ENCODE measurements at regions not wholly inside any gene's neighbourhood (a gene's known extent, or its start where the extent isn't known, plus 50 kb on each side); places are given as distances from the start of the nearest gene placed in this dataset.
A peak's percentile ranks its signal among the peaks of the same experiment; 100 is the strongest.
"Not testable (repeated sequence)": the region's sequence is repeated elsewhere in the genome, so short reads cannot be mapped to it uniquely, and the experiment has no call there.

DNA sequence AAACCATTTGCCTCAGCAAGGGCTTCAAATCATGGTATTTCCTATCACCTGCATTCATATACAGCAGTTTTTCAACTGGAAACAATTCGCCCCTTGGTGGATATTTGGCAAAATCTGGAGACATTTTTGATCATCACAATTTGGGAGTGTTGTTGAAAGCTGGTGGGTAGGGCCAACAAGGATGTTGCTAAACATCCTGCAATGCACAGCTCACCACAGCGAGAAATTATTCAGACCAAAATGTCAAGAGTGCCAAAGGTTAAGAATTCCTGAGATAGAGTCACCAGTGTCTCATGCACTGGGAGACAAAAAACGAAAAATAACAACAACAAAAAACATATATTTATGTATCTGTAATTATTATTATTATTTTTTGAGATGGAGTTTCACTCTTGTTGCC, 435.2 kb upstream of the CTSO start:
- no peaks in the 10 kb centered on the region for H3K27me3 ChIP-seq (ENCODE audit: control insufficient read depth, insufficient read depth, low read length)
- no peak overlapping the region for H3K27ac ChIP-seq (ENCODE audit: low read length)
- H3K4me3 ChIP-seq (ENCODE audit: low read length): no peak overlapping the region
- no peaks in the 10 kb centered on the region for H3K36me3 ChIP-seq (ENCODE audit: control insufficient read depth, insufficient read depth, low read length)
- DNase-seq (ENCODE audit: low read depth, low spot score): no peak
- no peaks in the 10 kb centered on the region for H3K4me1 ChIP-seq (ENCODE audit: control insufficient read depth, insufficient read depth, low read length)
- no CpG with 5 or more reads among the region's 3 CpGs for WGBS (ENCODE audit: insufficient coverage, insufficient read length)
- H3K9me3 ChIP-seq (ENCODE audit: control insufficient read depth, insufficient read depth, low read length): no peaks in the 10 kb centered on the region

DNA sequence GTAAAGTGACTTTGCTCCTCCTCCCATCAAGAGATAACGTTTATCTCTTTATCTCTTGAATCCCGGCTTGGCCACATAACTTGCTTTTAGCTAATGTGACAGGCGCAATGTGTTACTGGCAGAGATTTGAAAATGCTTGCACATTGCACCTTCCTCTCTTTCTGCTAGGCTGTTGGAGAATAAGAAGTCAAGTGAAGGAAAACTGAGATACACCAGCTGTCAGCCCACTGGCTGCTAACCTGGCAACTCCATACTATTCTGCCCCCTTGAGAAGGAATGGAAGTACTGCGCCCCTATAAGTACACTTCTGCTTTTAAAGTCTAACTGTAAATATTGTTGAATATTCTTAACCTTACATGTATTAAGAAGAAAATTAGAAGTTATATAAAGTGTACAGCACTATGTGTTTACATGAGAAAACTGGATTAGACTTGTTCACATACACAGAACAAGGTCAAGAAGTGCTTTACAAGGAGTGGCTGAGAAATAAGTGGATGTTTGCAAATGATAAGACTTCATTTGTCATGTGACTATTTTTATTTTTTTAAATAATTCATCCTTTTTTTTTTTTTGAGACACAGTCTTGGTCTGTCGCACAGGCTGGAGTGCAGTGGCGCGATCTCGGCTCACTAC, 424.5 kb upstream of the CTSO start:
- Histone ChIP-seq H3K4me1 (ENCODE audit: control insufficient read depth, insufficient read depth, low read length) (no peaks in the 10 kb centered on the region), H3K36me3 (ENCODE audit: control insufficient read depth, insufficient read depth, low read length) (no peaks in the 10 kb centered on the region), H3K27ac (ENCODE audit: low read length) (no peak overlapping the region), H3K27me3 (ENCODE audit: control insufficient read depth, insufficient read depth, low read length) (no peaks in the 10 kb centered on the region), H3K9me3 (ENCODE audit: control insufficient read depth, insufficient read depth, low read length) (no peaks in the 10 kb centered on the region), H3K4me3 (ENCODE audit: low read length) (no peak overlapping the region)
- peak; percentile 33 for DNase-seq (ENCODE audit: low read depth, low spot score)
- no CpG with 5 or more reads among the region's 8 CpGs for WGBS (ENCODE audit: insufficient coverage, insufficient read length)

DNA sequence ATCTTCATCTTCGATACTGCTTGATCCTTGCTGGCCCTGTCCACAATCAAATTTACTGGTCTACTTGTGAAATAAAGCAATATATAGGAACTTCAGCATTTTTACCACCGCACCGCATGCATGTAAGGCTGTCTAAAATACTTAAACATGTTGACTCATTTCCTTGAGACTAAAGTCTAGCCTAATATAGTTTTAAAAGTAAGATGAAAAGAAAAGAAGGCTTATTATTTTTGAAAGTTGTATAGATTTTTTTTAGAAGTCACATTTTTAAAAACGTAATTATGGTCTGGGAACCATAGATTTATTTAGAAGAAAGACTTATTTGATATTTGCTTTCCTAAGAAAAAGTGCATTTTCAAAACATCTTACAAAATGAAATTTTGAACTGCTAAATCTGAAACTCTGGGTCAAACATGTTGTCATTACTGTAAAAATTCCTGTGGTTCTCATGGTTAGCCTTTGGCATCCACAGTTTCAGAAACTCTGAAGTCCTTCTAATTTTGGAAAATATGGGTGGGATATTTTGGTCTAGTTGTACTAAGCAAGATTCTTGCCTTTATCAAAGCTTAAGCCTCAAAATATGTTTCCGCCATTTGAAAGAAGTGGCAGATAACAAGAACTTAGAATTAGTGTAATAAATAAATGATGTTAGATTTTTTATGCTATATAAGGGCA, 423.5 kb upstream of the CTSO start:
- H3K36me3 ChIP-seq (ENCODE audit: control insufficient read depth, insufficient read depth, low read length): no peaks in the 10 kb centered on the region
- WGBS (ENCODE audit: insufficient coverage, insufficient read length): 100% methylated on average over 1 of the region's 5 CpGs
- H3K27me3 ChIP-seq (ENCODE audit: control insufficient read depth, insufficient read depth, low read length): no peaks in the 10 kb centered on the region
- H3K27ac ChIP-seq (ENCODE audit: low read length): no peak overlapping the region
- no peak overlapping the region for H3K4me3 ChIP-seq (ENCODE audit: low read length)
- H3K4me1 ChIP-seq (ENCODE audit: control insufficient read depth, insufficient read depth, low read length): no peaks in the 10 kb centered on the region
- no peaks in the 10 kb centered on the region for H3K9me3 ChIP-seq (ENCODE audit: control insufficient read depth, insufficient read depth, low read length)
- DNase-seq (ENCODE audit: low read depth, low spot score): no peak

DNA sequence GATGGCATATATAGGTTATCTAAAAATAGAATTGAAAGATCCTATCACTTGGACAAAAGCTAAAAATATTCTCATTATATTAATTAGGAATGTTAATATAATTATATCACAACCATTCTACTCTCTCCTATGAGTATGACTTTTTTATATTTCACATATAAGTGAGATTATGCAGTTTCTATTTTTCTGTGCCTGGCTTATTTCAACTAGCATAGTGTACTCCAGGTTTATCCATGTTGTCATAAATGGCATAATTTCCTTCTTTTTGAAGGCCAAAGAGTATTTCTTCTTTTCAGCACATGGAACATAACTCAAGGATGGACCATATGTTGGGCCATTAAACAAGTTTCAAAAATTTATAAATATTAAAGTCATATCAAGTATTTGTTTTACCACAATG, 421.2 kb upstream of the CTSO start:
- Histone ChIP-seq H3K27ac (ENCODE audit: low read length) (no peak overlapping the region), H3K36me3 (ENCODE audit: control insufficient read depth, insufficient read depth, low read length) (no peaks in the 10 kb centered on the region), H3K9me3 (ENCODE audit: control insufficient read depth, insufficient read depth, low read length) (no peaks in the 10 kb centered on the region), H3K27me3 (ENCODE audit: control insufficient read depth, insufficient read depth, low read length) (no peaks in the 10 kb centered on the region), H3K4me3 (ENCODE audit: low read length) (no peak overlapping the region), H3K4me1 (ENCODE audit: control insufficient read depth, insufficient read depth, low read length) (no peaks in the 10 kb centered on the region)
- DNase-seq (ENCODE audit: low read depth, low spot score): no peak

- no peak overlapping the region for H3K4me3 ChIP-seq (ENCODE audit: low read length)
- H3K4me1 ChIP-seq (ENCODE audit: control insufficient read depth, insufficient read depth, low read length): no peaks in the 10 kb centered on the region
- H3K36me3 ChIP-seq (ENCODE audit: control insufficient read depth, insufficient read depth, low read length): no peaks in the 10 kb centered on the region
- WGBS (ENCODE audit: insufficient coverage, insufficient read length): no CpG with 5 or more reads among the region's 2 CpGs
- H3K27ac ChIP-seq (ENCODE audit: low read length): no peak overlapping the region
- no peaks in the 10 kb centered on the region for H3K27me3 ChIP-seq (ENCODE audit: control insufficient read depth, insufficient read depth, low read length)
- no peak for DNase-seq (ENCODE audit: low read depth, low spot score)
- H3K9me3 ChIP-seq (ENCODE audit: control insufficient read depth, insufficient read depth, low read length): no peaks in the 10 kb centered on the region
These were observed 420.4 kb upstream of the CTSO start for GRCh38 chr4:156374069-156374468.

DNA sequence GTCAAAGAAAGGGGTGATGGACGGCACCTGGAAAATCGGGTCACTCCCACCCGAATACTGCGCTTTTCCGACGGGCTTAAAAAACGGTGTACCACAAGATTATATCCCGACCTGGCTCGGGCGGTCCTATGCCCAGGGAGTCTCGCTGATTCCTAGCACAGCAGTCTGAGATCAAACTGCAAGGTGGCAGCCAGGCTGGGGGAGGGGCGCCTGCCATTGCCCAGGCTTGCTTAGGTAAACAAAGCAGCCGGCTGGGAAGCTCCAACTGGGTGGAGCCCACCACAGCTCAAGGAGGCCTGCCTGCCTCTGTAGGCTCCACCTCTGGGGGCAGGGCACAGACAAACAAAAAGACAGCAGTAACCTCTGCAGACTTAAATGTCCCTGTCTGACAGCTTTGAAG, 413.8 kb upstream of the CTSO start:
- DNase-seq (ENCODE audit: low read depth, low spot score); H3K36me3 ChIP-seq (ENCODE audit: control insufficient read depth, insufficient read depth, low read length); H3K9me3 ChIP-seq (ENCODE audit: control insufficient read depth, insufficient read depth, low read length); H3K4me1 ChIP-seq (ENCODE audit: control insufficient read depth, insufficient read depth, low read length); H3K4me3 ChIP-seq (ENCODE audit: low read length); H3K27me3 ChIP-seq (ENCODE audit: control insufficient read depth, insufficient read depth, low read length); H3K27ac ChIP-seq (ENCODE audit: low read length): not testable (repeated sequence)
- no CpG with 5 or more reads among the region's 13 CpGs for WGBS (ENCODE audit: insufficient coverage, insufficient read length)

DNA sequence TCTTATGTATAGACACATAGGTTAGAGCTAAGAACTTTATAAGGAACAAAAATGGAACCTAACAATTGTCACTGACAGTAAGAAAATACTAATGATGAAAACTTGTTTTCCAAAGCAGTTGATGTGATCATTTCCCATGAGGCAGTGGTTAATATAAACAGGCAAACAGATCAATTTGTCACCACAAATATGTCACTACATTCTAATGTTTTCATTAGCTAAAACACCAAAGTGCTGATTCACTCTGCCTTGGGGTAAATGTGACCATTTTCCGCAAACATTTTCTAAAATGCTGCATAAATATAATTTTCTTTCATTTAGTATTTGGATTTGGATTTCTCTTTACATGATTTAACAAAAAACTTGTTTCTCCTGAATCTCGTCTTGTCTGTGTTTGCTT, 408.9 kb upstream of the CTSO start:
- Histone ChIP-seq H3K4me1 (ENCODE audit: control insufficient read depth, insufficient read depth, low read length) (no peaks in the 10 kb centered on the region), H3K9me3 (ENCODE audit: control insufficient read depth, insufficient read depth, low read length) (no peaks in the 10 kb centered on the region), H3K36me3 (ENCODE audit: control insufficient read depth, insufficient read depth, low read length) (no peaks in the 10 kb centered on the region), H3K4me3 (ENCODE audit: low read length) (no peak overlapping the region), H3K27me3 (ENCODE audit: control insufficient read depth, insufficient read depth, low read length) (no peaks in the 10 kb centered on the region), H3K27ac (ENCODE audit: low read length) (no peak overlapping the region)
- no CpG with 5 or more reads among the region's 2 CpGs for WGBS (ENCODE audit: insufficient coverage, insufficient read length)
- DNase-seq (ENCODE audit: low read depth, low spot score): no peak

GRCh38 chr4:156347412-156348075, 393.9 kb upstream of the CTSO start:
- no peak for DNase-seq (ENCODE audit: low read depth, low spot score)
- no peaks in the 10 kb centered on the region for H3K27me3 ChIP-seq (ENCODE audit: control insufficient read depth, insufficient read depth, low read length)
- no peak overlapping the region for H3K27ac ChIP-seq (ENCODE audit: low read length)
- no peak overlapping the region for H3K4me3 ChIP-seq (ENCODE audit: low read length)
- H3K4me1 ChIP-seq (ENCODE audit: control insufficient read depth, insufficient read depth, low read length): no peaks in the 10 kb centered on the region
- H3K36me3 ChIP-seq (ENCODE audit: control insufficient read depth, insufficient read depth, low read length): no peaks in the 10 kb centered on the region
- no peaks in the 10 kb centered on the region for H3K9me3 ChIP-seq (ENCODE audit: control insufficient read depth, insufficient read depth, low read length)

DNA sequence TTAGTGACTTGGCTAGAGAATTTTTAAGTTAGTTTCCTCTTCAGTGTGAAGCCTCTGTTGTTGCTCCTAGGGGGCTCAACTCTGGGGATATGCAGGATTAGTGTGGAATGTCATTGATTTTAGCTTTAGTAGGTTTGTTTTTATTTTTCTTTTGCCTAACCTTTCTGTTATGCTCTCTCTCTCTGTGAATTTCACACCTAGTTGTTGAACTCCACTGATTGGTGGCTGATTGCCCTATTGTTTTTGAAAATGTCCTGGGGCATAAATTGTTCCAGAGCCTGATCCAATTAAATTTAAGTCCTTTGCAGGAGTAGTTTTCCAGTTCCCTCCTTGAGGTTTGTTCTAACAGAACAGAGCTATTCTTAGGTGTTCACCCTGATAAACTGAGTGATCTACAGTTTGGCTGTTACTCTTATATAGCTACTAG, 393.3 kb upstream of the CTSO start:
- H3K27me3 ChIP-seq (ENCODE audit: control insufficient read depth, insufficient read depth, low read length): no peaks in the 10 kb centered on the region
- H3K36me3 ChIP-seq (ENCODE audit: control insufficient read depth, insufficient read depth, low read length): no peaks in the 10 kb centered on the region
- H3K4me1 ChIP-seq (ENCODE audit: control insufficient read depth, insufficient read depth, low read length): no peaks in the 10 kb centered on the region
- peak; percentile 11 for DNase-seq (ENCODE audit: low read depth, low spot score)
- H3K9me3 ChIP-seq (ENCODE audit: control insufficient read depth, insufficient read depth, low read length): no peaks in the 10 kb centered on the region
- H3K4me3 ChIP-seq (ENCODE audit: low read length): no peak overlapping the region
- no peak overlapping the region for H3K27ac ChIP-seq (ENCODE audit: low read length)

DNA sequence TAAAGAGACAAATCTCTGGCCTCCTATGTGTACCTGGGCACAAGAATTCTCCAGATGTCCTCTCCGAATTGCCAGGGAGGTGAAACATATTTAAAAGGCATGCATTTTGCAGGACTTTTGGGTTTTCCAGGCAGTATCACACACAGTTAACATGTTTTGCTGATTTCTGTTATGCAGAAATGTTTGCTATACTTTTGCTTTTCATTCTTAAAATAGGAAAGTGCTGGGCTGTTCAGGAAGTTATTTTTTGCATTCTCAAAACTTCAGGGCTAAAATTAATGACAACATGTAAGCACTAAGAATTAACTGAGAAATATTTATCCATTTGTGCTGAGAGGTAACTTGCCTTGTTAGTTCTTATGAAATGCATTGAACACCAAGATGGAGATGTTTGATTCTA, 390.7 kb upstream of the CTSO start:
- H3K27ac ChIP-seq (ENCODE audit: low read length): no peak overlapping the region
- DNase-seq (ENCODE audit: low read depth, low spot score): no peak

GRCh38 chr4:156336511-156336910, 382.8 kb upstream of the CTSO start:
- Histone ChIP-seq H3K4me1 (ENCODE audit: control insufficient read depth, insufficient read depth, low read length) (no peaks in the 10 kb centered on the region), H3K27ac (ENCODE audit: low read length) (no peak overlapping the region), H3K27me3 (ENCODE audit: control insufficient read depth, insufficient read depth, low read length) (no peaks in the 10 kb centered on the region), H3K9me3 (ENCODE audit: control insufficient read depth, insufficient read depth, low read length) (no peaks in the 10 kb centered on the region), H3K36me3 (ENCODE audit: control insufficient read depth, insufficient read depth, low read length) (no peaks in the 10 kb centered on the region), H3K4me3 (ENCODE audit: low read length) (no peak overlapping the region)
- DNase-seq (ENCODE audit: low read depth, low spot score): no peak
- no CpG with 5 or more reads among the region's 1 CpG for WGBS (ENCODE audit: insufficient coverage, insufficient read length)

More for the DNA sequence above, 390.7 kb upstream of the CTSO start:
- Histone ChIP-seq H3K4me3 (ENCODE audit: low read length) (no peak overlapping the region), H3K4me1 (ENCODE audit: control insufficient read depth, insufficient read depth, low read length) (no peaks in the 10 kb centered on the region), H3K9me3 (ENCODE audit: control insufficient read depth, insufficient read depth, low read length) (no peaks in the 10 kb centered on the region), H3K36me3 (ENCODE audit: control insufficient read depth, insufficient read depth, low read length) (no peaks in the 10 kb centered on the region), H3K27me3 (ENCODE audit: control insufficient read depth, insufficient read depth, low read length) (no peaks in the 10 kb centered on the region)
- no CpG with 5 or more reads among the region's 1 CpG for WGBS (ENCODE audit: insufficient coverage, insufficient read length)

All from iPS DF 6.9 (cell line).